SJSA1 (cell line): ENCODE measurements at regions not wholly inside any gene's neighbourhood (a gene's known extent, or its start where the extent isn't known, plus 50 kb on each side); places are given as distances from the start of the nearest gene placed in this dataset.

Experiments
- DNase-seq, 2 experiments: peaks; one replicate each; pipeline ENCODE4 v3.0.0-alpha.2; 2015 to 2020; ENCODE audit warnings: low spot score in 2 of 2, low read depth in 1 of 2
- H3K27ac ChIP-seq: fragments of 250-450 bp; sonication (Bioruptor Pico); 2 replicates; pipeline ENCODE4 v1.5.1; 2020; ENCODE audit warnings: mild to moderate bottlenecking, moderate library complexity
- H3K27me3 ChIP-seq: fragments of 250-450 bp; sonication (Bioruptor Pico); replicated peaks from 2 replicates; pipeline ENCODE4 v1.5.1; 2020; ENCODE audit warnings: mild to moderate bottlenecking, moderate library complexity
- H3K36me3 ChIP-seq: fragments of 250-450 bp; sonication (Bioruptor Pico); 2 replicates; pipeline ENCODE4 v1.5.1; 2020; ENCODE audit warnings: mild to moderate bottlenecking
- H3K4me1 ChIP-seq: fragments of 250-450 bp; sonication (Bioruptor Pico); replicated peaks from 2 replicates; pipeline ENCODE4 v1.6.1; 2021; ENCODE audit warnings: mild to moderate bottlenecking
- H3K4me3 ChIP-seq: fragments of 250-450 bp; sonication (Bioruptor Pico); 2 replicates; pipeline ENCODE4 v1.5.1; 2020; ENCODE audit warnings: mild to moderate bottlenecking
- H3K9me3 ChIP-seq: fragments of 250-450 bp; sonication (Bioruptor Pico); replicated peaks from 2 replicates; pipeline ENCODE4 v1.5.1; 2020; ENCODE audit warnings: mild to moderate bottlenecking

DNA sequence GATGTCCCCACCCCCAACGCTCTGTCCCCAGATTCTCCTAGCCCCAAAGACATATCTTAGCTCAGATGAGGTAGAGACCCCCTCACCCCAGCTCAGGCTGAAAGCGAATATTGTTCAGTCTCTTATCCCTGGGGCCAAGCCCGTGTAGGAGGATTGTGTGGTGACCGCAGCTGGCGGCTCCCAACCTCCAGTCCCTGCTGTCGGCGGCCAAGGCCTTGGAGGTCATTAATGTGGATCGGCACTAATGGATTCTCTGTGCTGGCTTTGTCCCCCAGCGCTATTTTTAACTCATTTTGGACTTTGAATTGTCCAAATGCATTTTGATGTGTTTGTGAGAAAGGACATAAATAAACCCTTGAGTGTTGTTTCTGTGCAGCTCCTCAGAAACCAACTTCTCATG is 124.2 kb downstream of the UQCRFS1 start:
- Histone ChIP-seq H3K27me3 (no peaks in the 10 kb centered on the region), H3K9me3 (no peaks in the 10 kb centered on the region), H3K36me3 (no peaks in the 10 kb centered on the region), H3K4me3 (no peak overlapping the region), H3K4me1 (no peaks in the 10 kb centered on the region), H3K27ac (no peak overlapping the region)
- DNase-seq, result no peak

GRCh38 chr19:29086646-29087045 is 126.3 kb downstream of the UQCRFS1 start:
- Histone ChIP-seq H3K27ac (no peak overlapping the region), H3K4me3 (no peak overlapping the region), H3K9me3 (no peaks in the 10 kb centered on the region), H3K4me1 (no peaks in the 10 kb centered on the region), H3K36me3 (no peaks in the 10 kb centered on the region), H3K27me3 (no peaks in the 10 kb centered on the region)
- no peak for DNase-seq

DNA sequence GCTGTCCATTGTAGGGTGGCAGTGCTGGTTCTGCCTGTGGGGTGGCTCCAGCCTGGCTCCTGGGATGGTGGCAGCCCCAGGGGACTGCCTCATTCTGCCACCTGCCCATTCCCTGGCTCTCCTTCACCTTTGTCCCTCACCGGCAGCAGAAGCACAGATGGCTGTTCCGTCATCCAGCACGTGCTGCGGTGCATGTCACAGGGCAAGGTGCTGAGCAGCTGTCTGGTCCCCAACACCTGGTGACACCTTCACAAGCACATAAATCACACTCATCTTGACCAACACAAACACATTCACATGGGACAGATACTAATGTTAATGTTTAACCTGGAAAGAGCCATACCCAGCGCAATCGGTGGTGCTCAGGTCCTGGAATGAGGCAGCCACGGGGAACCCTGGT is 126.8 kb downstream of the UQCRFS1 start:
- Histone ChIP-seq H3K27ac (no peak overlapping the region), H3K9me3 (no peaks in the 10 kb centered on the region), H3K27me3 (no peaks in the 10 kb centered on the region), H3K4me3 (no peak overlapping the region), H3K4me1 (no peaks in the 10 kb centered on the region), H3K36me3 (no peaks in the 10 kb centered on the region)
- DNase-seq, result no peak

GRCh38 chr19:29085630-29086029 is 127.3 kb downstream of the UQCRFS1 start:
- Histone ChIP-seq H3K27ac (no peak overlapping the region), H3K36me3 (no peaks in the 10 kb centered on the region), H3K9me3 (no peaks in the 10 kb centered on the region), H3K27me3 (no peaks in the 10 kb centered on the region), H3K4me1 (no peaks in the 10 kb centered on the region), H3K4me3 (no peak overlapping the region)
- no peak for DNase-seq

- Histone ChIP-seq H3K36me3 (no peaks in the 10 kb centered on the region), H3K27ac (no peak overlapping the region), H3K9me3 (no peaks in the 10 kb centered on the region), H3K4me3 (no peak overlapping the region), H3K27me3 (no peaks in the 10 kb centered on the region), H3K4me1 (no peaks in the 10 kb centered on the region)
- no peak for DNase-seq
Observed at GRCh38 chr19:29085206-29085605, 127.7 kb downstream of the UQCRFS1 start.

DNA sequence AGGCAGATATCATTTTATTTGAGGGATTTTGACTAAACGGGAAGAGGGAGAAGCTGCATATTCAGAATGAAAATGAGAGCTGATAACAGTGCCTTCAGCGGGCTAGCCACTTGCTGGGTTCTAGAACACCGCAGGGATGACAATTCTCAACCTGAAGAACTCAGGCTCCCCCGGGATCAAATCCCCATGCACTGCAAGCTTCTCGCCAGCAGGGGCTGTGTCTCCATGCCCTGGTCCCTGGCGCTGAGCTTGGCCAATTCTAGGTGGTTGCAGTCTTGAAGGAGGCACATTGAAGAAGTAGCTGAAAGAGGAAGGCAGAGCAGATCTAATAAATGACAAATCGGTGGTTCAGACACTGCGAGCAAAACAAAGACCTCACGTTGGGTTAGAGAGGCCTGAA is 128.7 kb downstream of the UQCRFS1 start:
- Histone ChIP-seq H3K27me3 (no peaks in the 10 kb centered on the region), H3K27ac (no peak overlapping the region), H3K4me1 (no peaks in the 10 kb centered on the region), H3K4me3 (no peak overlapping the region), H3K36me3 (no peaks in the 10 kb centered on the region), H3K9me3 (no peaks in the 10 kb centered on the region)
- DNase-seq, result no peak

GRCh38 chr19:29083863-29084262 is 129.1 kb downstream of the UQCRFS1 start:
- Histone ChIP-seq H3K27me3 (no peaks in the 10 kb centered on the region), H3K4me3 (no peak overlapping the region), H3K4me1 (no peaks in the 10 kb centered on the region), H3K27ac (no peak overlapping the region), H3K9me3 (no peaks in the 10 kb centered on the region), H3K36me3 (no peaks in the 10 kb centered on the region)
- DNase-seq, result no peak

DNA sequence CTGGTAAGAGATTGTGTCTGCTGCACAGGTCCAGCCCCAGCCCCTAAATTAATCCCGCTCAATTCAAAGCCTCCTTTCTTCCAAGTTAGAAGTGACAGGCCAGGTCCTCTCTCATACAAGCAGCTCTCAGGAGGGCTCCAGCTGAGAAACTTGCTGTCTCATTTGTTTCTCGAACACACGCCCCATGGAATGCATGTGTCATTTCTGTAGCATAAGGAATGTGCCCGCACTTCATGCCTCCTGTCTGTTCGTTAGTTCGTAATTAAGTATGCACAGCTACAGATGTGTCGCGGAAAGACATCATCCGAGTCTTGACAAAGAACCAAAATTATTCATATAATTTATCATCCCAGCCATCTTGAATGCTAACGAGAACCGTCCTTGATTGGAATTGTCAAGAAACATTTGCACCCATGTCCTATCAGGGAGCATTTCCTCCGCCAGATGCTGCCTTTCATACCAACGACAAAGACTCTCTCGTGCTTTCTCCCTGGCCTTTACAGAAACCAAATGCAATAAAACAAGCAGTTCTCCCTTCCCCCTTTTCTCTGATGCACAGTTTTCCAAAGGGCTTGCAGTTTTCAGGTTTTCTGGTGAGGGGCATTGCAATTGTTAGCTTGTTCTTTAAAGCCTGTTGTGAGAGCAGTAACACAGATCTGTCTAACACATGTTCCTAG is 133.5 kb downstream of the UQCRFS1 start:
- H3K4me1 ChIP-seq, result no peaks in the 10 kb centered on the region
- H3K9me3 ChIP-seq, result no peaks in the 10 kb centered on the region
- no peak for DNase-seq
- no peaks in the 10 kb centered on the region for H3K36me3 ChIP-seq
- no peak overlapping the region for H3K27ac ChIP-seq
- no peak overlapping the region for H3K4me3 ChIP-seq
- H3K27me3 ChIP-seq, result no peaks in the 10 kb centered on the region

GRCh38 chr19:29076963-29077362 is 136.0 kb downstream of the UQCRFS1 start:
- Histone ChIP-seq H3K4me3 (no peak overlapping the region), H3K27ac (no peak overlapping the region), H3K9me3 (no peaks in the 10 kb centered on the region), H3K27me3 (no peaks in the 10 kb centered on the region), H3K36me3 (no peaks in the 10 kb centered on the region), H3K4me1 (no peaks in the 10 kb centered on the region)
- DNase-seq, result no peak

- Histone ChIP-seq H3K4me1 (no peaks in the 10 kb centered on the region), H3K27ac (no peak overlapping the region), H3K27me3 (no peaks in the 10 kb centered on the region), H3K9me3 (no peaks in the 10 kb centered on the region), H3K36me3 (no peaks in the 10 kb centered on the region), H3K4me3 (no peak overlapping the region)
- DNase-seq, result no peak
Observed at GRCh38 chr19:29076161-29076560, 136.8 kb downstream of the UQCRFS1 start.

DNA sequence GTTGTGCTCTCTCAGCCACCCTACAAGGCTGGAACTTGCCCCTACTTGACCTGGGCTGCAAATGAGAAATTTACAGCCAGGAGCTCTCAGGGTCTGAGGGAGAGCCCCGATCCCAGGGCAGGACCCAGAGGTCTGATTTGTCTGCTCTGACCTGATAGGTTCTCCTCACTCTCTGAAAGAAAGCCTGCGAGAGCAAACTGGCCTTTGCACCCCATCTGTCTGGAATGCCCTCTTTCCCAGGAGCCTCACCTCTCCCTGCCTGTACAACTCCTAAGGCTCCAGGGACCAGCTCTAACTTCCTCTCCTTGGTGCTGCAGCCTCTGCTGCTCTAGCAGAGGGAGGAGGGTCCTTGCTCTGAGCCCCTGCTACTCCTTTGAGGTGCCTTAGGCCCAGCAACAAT is 137.8 kb downstream of the UQCRFS1 start:
- no peak for DNase-seq
- H3K4me3 ChIP-seq, result no peak overlapping the region
- no peaks in the 10 kb centered on the region for H3K4me1 ChIP-seq
- no peaks in the 10 kb centered on the region for H3K9me3 ChIP-seq
- no peak overlapping the region for H3K27ac ChIP-seq
- no peaks in the 10 kb centered on the region for H3K27me3 ChIP-seq
- no peaks in the 10 kb centered on the region for H3K36me3 ChIP-seq

DNA sequence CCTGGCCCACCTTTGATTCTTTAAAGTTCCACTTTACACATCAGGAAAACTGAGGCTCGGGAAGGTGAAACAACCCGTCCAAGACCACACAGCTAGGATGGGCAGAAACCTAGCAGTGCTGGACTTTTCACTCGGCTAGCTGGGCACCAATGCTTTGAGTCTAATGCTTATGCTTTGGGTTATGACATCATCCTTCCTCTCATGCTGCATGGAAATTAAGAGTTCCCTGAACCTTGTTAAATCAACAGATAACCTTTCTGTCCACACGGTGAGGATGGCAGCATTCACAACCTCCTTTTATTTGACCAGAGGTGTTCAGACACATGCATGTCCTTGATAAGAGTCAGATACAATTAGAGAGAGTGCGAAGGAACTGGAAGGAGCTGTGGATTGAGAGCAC is 138.4 kb downstream of the UQCRFS1 start:
- H3K4me1 ChIP-seq, result no peaks in the 10 kb centered on the region
- no peak for DNase-seq
- no peak overlapping the region for H3K27ac ChIP-seq
- no peaks in the 10 kb centered on the region for H3K9me3 ChIP-seq
- no peak overlapping the region for H3K4me3 ChIP-seq
- H3K36me3 ChIP-seq, result no peaks in the 10 kb centered on the region
- H3K27me3 ChIP-seq, result no peaks in the 10 kb centered on the region

DNA sequence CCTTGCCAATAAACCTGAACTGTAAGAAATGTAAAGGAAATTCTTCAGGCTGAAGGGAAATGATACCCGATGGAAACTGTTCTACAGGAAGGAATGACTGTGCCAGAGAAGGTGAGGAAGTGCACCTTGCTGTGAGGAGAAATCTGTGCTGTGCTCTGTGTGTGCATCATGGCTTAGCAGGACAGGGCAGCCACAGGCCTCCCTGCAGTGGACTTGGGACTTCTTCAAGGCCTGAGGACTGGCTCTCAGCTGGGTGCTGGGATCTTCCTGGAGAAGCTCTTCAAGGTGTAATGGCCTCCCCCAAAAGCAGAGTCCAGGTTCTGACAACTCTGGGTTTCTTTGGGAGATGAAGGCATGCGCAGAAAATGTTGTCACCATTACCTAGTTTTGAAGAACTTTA is 145.1 kb downstream of the UQCRFS1 start:
- Histone ChIP-seq H3K27ac (no peak overlapping the region), H3K9me3 (no peaks in the 10 kb centered on the region), H3K36me3 (no peaks in the 10 kb centered on the region), H3K27me3 (no peaks in the 10 kb centered on the region), H3K4me1 (no peaks in the 10 kb centered on the region), H3K4me3 (no peak overlapping the region)
- DNase-seq, result no peak

- Histone ChIP-seq H3K9me3 (no peaks in the 10 kb centered on the region), H3K4me3 (no peak overlapping the region), H3K4me1 (no peaks in the 10 kb centered on the region), H3K36me3 (no peaks in the 10 kb centered on the region), H3K27me3 (no peaks in the 10 kb centered on the region), H3K27ac (no peak overlapping the region)
- no peak for DNase-seq
Observed at GRCh38 chr19:29062475-29063435, 150.2 kb downstream of the UQCRFS1 start.
